ENCODE measurements at regions not wholly inside any gene's neighbourhood (a gene's known extent, or its start where the extent isn't known, plus 50 kb on each side); places are given as distances from the start of the nearest gene placed in this dataset.

Small RNAs in the stretch of these regions (small RNA-seq; reads per million reads assigned to genes)
- 0 reads per million in 7 experiments for gene RNU6-694P
